ENCODE measurements at regions not wholly inside any gene's neighbourhood (a gene's known extent, or its start where the extent isn't known, plus 50 kb on each side); places are given as distances from the start of the nearest gene placed in this dataset.
"Not testable (repeated sequence)": the region's sequence is repeated elsewhere in the genome, so short reads cannot be mapped to it uniquely, and the experiment has no call there.

- in situ Hi-C loops (cut with MboI; ENCODE audit: low sequenced_read_pairs, unreplicated experiment); DNase-seq (ENCODE audit: low spot score): not testable (repeated sequence)
Measured at GRCh38 chr9:42430674-42431615, 247.5 kb downstream of the SPATA31A6 start.

- DNase-seq (ENCODE audit: low spot score); in situ Hi-C loops (cut with MboI; ENCODE audit: low sequenced_read_pairs, unreplicated experiment): not testable (repeated sequence)
Measured at GRCh38 chr9:42431616-42432010, 248.2 kb downstream of the SPATA31A6 start.

GRCh38 chr9:42434844-42435714 is 251.6 kb downstream of the SPATA31A6 start:
- DNase-seq (ENCODE audit: low spot score); in situ Hi-C loops (cut with MboI; ENCODE audit: low sequenced_read_pairs, unreplicated experiment): not testable (repeated sequence)

GRCh38 chr9:42435715-42436342 is 252.4 kb downstream of the SPATA31A6 start:
- in situ Hi-C loops (cut with MboI; ENCODE audit: low sequenced_read_pairs, unreplicated experiment); DNase-seq (ENCODE audit: low spot score): not testable (repeated sequence)

GRCh38 chr9:42437057-42437759 is 253.7 kb downstream of the SPATA31A6 start:
- in situ Hi-C loops (cut with MboI; ENCODE audit: low sequenced_read_pairs, unreplicated experiment): not testable (repeated sequence)

GRCh38 chr9:42442680-42443079 is 259.2 kb downstream of the SPATA31A6 start:
- DNase-seq (ENCODE audit: low spot score): not testable (repeated sequence)

More at GRCh38 chr9:42437057-42437759, 253.7 kb downstream of the SPATA31A6 start:
- DNase-seq (ENCODE audit: low spot score): not testable (repeated sequence)

GRCh38 chr9:42443414-42443813 is 260.0 kb downstream of the SPATA31A6 start:
- in situ Hi-C loops (cut with MboI; ENCODE audit: low sequenced_read_pairs, unreplicated experiment); DNase-seq (ENCODE audit: low spot score): not testable (repeated sequence)

More at GRCh38 chr9:42442680-42443079, 259.2 kb downstream of the SPATA31A6 start:
- in situ Hi-C loops (cut with MboI; ENCODE audit: low sequenced_read_pairs, unreplicated experiment): not testable (repeated sequence)

- DNase-seq (ENCODE audit: low spot score); in situ Hi-C loops (cut with MboI; ENCODE audit: low sequenced_read_pairs, unreplicated experiment): not testable (repeated sequence)
Measured at GRCh38 chr9:42461436-42461835, 278.0 kb downstream of the SPATA31A6 start.

- DNase-seq (ENCODE audit: low spot score); in situ Hi-C loops (cut with MboI; ENCODE audit: low sequenced_read_pairs, unreplicated experiment): not testable (repeated sequence)
Measured at GRCh38 chr9:42461863-42462262, 278.4 kb downstream of the SPATA31A6 start.

GRCh38 chr9:42463981-42464380 is 280.5 kb downstream of the SPATA31A6 start:
- DNase-seq (ENCODE audit: low spot score); in situ Hi-C loops (cut with MboI; ENCODE audit: low sequenced_read_pairs, unreplicated experiment): not testable (repeated sequence)

GRCh38 chr9:42470577-42470976 is 287.1 kb downstream of the SPATA31A6 start:
- DNase-seq (ENCODE audit: low spot score); in situ Hi-C loops (cut with MboI; ENCODE audit: low sequenced_read_pairs, unreplicated experiment): not testable (repeated sequence)

GRCh38 chr9:42490989-42491388 is 307.5 kb downstream of the SPATA31A6 start:
- DNase-seq (ENCODE audit: low spot score); in situ Hi-C loops (cut with MboI; ENCODE audit: low sequenced_read_pairs, unreplicated experiment): not testable (repeated sequence)

GRCh38 chr9:42502620-42503264 is 319.3 kb downstream of the SPATA31A6 start:
- in situ Hi-C loops (cut with MboI; ENCODE audit: low sequenced_read_pairs, unreplicated experiment); DNase-seq (ENCODE audit: low spot score): not testable (repeated sequence)

GRCh38 chr9:42508111-42508510 is 324.7 kb downstream of the SPATA31A6 start:
- DNase-seq (ENCODE audit: low spot score); in situ Hi-C loops (cut with MboI; ENCODE audit: low sequenced_read_pairs, unreplicated experiment): not testable (repeated sequence)

- DNase-seq (ENCODE audit: low spot score); in situ Hi-C loops (cut with MboI; ENCODE audit: low sequenced_read_pairs, unreplicated experiment): not testable (repeated sequence)
Measured at GRCh38 chr9:42513535-42513934, 330.1 kb downstream of the SPATA31A6 start.

GRCh38 chr9:42534325-42534983 is 351.0 kb downstream of the SPATA31A6 start:
- in situ Hi-C loops (cut with MboI; ENCODE audit: low sequenced_read_pairs, unreplicated experiment); DNase-seq (ENCODE audit: low spot score): not testable (repeated sequence)

GRCh38 chr9:42534984-42535325 is 351.5 kb downstream of the SPATA31A6 start:
- DNase-seq (ENCODE audit: low spot score); in situ Hi-C loops (cut with MboI; ENCODE audit: low sequenced_read_pairs, unreplicated experiment): not testable (repeated sequence)
